Heart left ventricle (tissue), 13 donors: ENCODE measurements at regions not wholly inside any gene's neighbourhood (a gene's known extent, or its start where the extent isn't known, plus 50 kb on each side); places are given as distances from the start of the nearest gene placed in this dataset.

ENCODE experiments used
- POLR2A ChIP-seq, 2 donors: fragments of 450-650 bp; IDR thresholded peaks; one replicate each; pipeline ENCODE4 v1.6.1; 2017; ENCODE audit warnings: antibody characterized with exemption in 2 of 2, mild to moderate bottlenecking in 2 of 2, moderate library complexity in 2 of 2
- TF ChIP-seq, protein P1 (sequence below), 12 donors: fragments of 200-600 bp; sonication (generic) in 4 of 12; IDR thresholded peaks; one replicate each; pipeline versions ENCODE4 v1.5.0 to v1.8.0; 2018 to 2022; ENCODE audit warnings: antibody characterized with exemption in 12 of 12, mild to moderate bottlenecking in 5 of 12
- donor health status: ischemic (EF 13 %, LVEDD 7.1; RV severe dilation, severe dysfunction).
- donor health status: DM: no; HTN: yes; CAD: no.
- donor health status: DM: no; HTN: no; CAD: no.
- donor health status: ischemic (EF 25% LVEDD 6.9; RV normal size, moderate dysfunction).
- donor health status: ischemic (EF 25% LVEDD 5.7; RV mildly dilated, moderate dysfunction).
- donor health status: ischemic (EF 35%, LVEDD 5.7; RV mildly dilated, moderate dysfunction).
- donor health status: nonischemic (EF 11% LVEDD 7.7; RV severe dilation, severe dysfunction).
- donor health status: DM: yes; HTN: yes; CAD: no.
- donor health status: PGD.
- donor health status: ischemic (EF 29% LVEDD 5.4; RV normal size, mild dysfunction).
- donor health status: nonischemic (EF 23%, LVEDD 6.1; RV moderate dilation, normal function).

GRCh38 chr6:24991810-24992467, 56.2 kb upstream of the RIPOR2 start:
- TF ChIP-seq POLR2A (IDR thresholded peaks at IDR 0.05) = no peak
- TF ChIP-seq, protein P1, sequence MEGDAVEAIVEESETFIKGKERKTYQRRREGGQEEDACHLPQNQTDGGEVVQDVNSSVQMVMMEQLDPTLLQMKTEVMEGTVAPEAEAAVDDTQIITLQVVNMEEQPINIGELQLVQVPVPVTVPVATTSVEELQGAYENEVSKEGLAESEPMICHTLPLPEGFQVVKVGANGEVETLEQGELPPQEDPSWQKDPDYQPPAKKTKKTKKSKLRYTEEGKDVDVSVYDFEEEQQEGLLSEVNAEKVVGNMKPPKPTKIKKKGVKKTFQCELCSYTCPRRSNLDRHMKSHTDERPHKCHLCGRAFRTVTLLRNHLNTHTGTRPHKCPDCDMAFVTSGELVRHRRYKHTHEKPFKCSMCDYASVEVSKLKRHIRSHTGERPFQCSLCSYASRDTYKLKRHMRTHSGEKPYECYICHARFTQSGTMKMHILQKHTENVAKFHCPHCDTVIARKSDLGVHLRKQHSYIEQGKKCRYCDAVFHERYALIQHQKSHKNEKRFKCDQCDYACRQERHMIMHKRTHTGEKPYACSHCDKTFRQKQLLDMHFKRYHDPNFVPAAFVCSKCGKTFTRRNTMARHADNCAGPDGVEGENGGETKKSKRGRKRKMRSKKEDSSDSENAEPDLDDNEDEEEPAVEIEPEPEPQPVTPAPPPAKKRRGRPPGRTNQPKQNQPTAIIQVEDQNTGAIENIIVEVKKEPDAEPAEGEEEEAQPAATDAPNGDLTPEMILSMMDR (IDR thresholded peaks at IDR 0.05) = peak; percentile 59 to 85 (median 74)
